GM23248 (cell line): ENCODE measurements at regions not wholly inside any gene's neighbourhood (a gene's known extent, or its start where the extent isn't known, plus 50 kb on each side); places are given as distances from the start of the nearest gene placed in this dataset.

ENCODE experiments used
- EZH2 ChIP-seq: fragments of 200-600 bp; sonication (generic); IDR thresholded peaks from 2 replicates; pipeline ENCODE4 v1.6.1; 2018; ENCODE audit warnings: antibody characterized with exemption, mild to moderate bottlenecking; ENCODE audit not compliant: insufficient read depth, poor library complexity, severe bottlenecking
- EZH2phosphoT487 ChIP-seq: fragments of 200-600 bp; sonication (generic); IDR thresholded peaks from 2 replicates; pipeline ENCODE4 v1.6.1; 2018; ENCODE audit warnings: antibody characterized with exemption, moderate library complexity, mild to moderate bottlenecking, low read depth; ENCODE audit not compliant: insufficient read depth

DNA sequence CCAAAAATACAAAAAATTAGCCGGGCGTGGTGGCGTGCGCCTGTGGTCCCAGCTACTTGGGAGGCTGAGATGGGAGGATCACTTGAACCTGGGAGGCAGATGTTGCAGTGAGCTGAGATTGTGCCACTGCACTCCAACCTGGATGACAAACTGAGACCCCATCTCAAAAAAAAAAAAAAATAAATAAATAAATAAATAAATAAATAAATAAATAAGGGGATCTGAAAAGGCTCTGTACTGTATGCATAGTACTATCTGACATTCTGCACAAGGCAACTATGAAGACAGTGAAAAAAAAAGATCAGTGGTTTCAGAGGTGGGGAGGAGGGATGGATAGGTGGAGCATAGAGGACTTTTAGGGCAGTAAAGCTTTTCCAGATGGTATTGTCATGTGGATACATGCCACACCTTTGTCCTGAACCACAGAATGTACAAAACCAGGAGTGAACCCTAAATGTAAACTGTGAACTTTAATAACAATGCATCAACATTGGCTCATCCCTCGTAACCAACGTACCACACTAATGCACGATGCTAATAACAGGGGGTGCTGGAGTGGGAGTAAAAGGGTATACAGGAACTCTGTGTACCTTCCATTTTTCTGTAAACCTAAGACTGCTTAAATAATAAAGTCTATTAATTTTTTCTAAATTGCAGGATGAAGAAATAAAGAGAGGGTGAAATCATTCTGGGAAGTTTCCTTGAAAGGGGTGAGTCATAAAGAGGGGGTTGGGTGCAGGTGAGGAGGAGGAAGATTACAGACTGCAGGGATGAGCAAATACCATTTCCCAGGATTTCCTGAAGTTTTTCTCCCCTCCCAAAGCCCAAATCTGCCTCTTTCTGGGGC lies 155.8 kb upstream of the SDK2 start:
- TF ChIP-seq EZH2, result no peak
- no peak for TF ChIP-seq EZH2phosphoT487
